HG03135 (cell line): ENCODE measurements at regions not wholly inside any gene's neighbourhood (a gene's known extent, or its start where the extent isn't known, plus 50 kb on each side); places are given as distances from the start of the nearest gene placed in this dataset.

Source experiments
- ATAC-seq: cut with Tn5 transposase; IDR thresholded peaks from one replicate; pipeline ENCODE4 v1.9.1; 2021; ENCODE audit warnings: mild to moderate bottlenecking, moderate library complexity; ENCODE audit not compliant: unreplicated experiment

DNA sequence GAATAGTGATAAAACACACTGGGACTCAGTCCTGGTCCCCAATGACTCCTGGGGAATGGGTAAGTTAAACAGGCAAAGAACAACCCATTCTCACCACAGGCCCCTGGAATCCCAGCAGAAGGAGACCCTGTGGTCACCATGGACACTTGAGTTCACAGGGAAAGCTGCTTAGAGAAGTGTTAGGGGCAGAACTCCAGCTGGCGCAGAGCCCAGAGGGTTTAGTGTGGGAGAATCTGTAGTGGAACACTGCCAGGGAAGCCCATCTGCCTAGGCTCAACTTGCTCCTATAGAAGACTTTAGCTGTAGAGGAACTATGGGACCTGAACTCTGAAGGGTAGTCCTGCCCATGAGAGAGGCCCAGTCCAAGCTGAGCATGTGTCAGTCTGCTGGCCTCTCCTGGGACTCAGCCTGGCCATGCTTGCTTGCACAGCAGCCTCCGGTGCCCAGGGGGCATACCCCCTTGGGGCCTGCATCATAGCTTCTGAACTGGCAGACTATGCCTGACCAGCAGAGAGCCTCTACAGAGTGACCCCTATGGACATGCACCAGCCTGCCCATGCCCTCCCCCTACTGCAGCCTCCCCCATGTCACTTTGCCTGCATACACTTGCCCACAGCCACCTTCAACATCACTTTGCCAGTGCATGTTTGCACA is 343.5 kb downstream of the IDS start:
- no peak for ATAC-seq

DNA sequence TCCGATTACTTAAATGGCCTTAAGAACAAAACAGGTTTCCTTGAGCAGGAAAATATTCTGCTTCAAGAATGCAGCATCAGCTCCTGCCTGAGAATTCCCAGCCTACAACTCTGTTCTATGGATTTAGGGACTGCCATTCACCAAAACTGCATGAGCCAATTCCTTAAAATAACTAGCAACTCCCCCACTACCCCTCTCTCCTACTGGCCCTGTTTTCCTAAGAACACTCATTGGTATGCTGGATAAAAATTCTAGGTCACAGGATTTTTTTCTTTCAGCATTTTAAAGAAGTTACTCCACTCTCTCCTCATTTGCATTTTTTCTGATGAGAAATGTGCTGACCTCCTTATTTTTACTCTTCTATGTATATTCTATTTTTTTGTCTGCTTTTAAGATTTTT is 347.1 kb downstream of the IDS start:
- ATAC-seq: no peak

DNA sequence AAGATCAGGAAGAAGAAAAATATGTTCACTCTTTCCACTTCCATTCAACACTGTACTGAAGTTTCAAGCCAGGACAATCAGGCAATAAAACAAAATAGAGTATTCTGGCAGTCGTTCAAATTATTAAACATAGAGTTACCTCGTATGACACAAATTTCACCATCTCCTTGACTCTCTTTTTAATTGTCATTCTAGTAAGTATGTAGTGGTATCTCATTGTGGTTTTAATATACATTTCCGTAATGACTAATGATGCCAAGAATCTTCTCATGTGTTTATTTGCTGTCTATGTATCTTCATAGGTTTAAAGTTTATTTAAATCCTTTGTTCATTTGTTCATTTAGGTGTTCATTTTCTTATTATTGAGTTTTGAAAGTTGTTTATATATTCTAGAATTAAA is 352.2 kb downstream of the IDS start:
- no peak for ATAC-seq

DNA sequence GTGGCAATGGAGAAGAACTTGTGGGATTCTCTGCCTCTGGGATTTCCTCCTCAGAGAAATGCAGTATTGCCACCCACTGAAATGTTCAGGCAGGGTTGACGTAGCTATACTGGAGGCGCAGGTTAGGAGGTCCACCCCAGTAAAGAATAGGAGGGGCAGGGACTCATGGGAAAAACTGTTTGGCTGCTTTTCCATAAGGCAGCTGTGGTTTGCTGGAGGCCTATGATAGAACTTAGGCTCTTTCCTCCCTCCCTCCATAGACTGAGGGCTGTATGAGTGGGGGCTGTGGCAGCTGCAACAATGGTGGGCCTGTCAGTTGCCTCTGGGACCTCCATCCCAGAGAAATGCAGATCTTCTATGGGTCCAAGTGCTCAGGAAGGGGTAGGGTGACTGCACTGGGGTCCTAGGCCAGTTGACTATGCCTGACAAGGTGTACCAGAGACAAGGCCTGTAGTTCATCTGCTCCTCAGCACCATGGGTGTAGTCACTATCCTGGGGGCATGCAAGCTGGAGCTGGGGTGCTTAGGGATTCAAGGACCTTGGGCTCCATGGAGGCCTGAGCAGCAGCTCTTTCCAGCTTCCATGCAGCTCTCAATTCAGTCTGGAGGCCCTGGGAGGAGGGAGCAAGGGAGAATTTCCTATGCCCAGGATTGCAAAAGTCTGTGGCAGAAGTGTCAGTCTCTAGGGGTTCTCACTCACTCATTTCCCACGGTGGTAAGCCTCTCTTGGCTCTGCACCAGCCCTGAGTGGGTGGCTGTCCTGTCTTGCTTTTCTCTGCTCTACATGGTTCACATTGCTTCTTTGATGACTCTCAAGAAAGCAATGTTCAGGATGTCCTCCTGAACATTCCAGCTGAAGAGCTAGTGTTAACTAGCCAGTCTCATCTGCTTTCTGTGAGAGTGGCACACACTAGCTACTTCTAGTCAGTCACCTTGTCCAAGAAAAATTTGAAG is 353.0 kb downstream of the IDS start:
- ATAC-seq: no peak

DNA sequence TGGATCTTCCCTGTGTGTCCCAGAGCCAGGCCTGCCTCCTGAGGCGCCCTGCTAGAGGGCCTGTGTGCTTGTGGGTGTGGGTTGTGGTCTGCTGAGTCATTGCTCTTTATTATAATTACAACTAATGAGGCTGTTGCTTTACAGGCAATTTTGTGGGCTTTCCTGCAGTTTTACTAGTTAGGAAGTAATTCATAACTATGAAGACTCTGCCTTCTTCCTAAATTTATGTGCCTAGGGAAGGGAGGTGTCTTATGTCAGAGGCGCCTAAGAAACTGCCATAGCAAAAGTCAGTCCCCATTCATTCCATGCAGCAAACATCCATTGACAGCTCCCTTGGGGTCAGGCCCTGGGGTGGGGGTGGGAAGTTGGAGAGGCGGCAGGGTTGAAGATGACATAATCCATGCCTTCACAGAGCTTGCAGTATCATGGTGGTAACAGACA is 359.2 kb downstream of the IDS start:
- no peak for ATAC-seq

DNA sequence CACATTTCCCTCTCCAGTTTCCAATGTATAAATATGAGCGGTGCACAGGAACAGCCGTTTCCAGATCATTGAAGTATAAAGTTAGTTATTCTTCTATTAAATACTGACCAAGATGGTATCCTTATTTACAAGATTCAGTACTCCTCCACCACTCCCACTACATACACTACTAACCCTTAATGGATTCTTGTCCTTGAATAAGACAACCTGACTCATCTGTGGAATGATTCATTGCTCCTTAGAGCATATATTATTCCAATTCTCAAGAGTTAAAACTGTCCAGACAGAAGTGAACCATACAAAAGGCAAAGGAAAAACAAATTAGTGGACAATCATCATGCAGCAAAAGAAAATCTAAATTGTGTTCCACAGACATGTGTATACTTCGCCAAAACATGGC is 373.3 kb downstream of the IDS start:
- no peak for ATAC-seq

DNA sequence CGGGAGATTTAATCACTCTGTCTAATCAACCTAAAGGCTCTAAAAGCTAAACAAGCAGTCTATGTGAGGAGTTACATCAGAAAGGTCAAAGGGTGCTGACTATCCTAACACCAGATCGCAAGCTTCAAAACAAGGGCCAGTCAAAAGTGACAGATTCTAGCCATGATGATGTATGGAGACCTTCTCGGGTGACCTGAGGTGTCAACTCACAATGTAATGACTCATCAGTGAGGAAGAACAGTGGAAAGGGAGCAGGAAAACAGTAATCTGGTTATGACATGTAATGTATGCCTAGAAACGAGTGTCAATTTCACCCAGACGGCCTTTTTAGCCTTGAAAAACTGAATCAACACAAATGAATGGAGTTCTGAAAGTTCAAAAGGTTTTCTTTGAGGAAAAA is 375.3 kb downstream of the IDS start:
- no peak for ATAC-seq

DNA sequence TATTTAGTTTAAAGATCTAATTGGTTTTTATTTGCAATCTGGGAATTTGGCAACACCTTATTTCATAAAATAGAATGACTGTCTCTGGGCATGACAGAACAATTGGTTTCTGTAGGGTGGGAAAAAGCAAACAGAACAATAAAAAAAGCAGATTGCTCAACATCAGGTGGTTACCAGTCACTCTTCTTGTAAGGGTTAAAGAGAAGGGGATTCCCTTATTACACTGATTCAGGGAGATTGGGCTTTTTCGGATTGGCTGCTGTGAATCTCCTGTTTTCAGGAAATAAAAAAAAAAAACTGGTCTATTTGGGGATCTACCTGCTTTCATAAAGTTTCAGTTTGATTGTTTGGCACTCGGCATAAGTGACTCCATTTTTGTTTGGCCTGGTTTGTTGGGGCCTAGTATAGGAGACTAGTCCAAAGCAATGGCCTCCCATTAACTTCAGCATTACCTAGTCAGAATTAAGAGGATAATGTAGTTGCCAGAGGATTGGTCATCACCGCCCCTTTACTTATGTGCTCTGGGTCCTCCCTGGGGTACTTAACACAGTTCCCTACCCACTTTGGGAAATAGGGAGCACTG is 380.5 kb downstream of the IDS start:
- no peak for ATAC-seq

DNA sequence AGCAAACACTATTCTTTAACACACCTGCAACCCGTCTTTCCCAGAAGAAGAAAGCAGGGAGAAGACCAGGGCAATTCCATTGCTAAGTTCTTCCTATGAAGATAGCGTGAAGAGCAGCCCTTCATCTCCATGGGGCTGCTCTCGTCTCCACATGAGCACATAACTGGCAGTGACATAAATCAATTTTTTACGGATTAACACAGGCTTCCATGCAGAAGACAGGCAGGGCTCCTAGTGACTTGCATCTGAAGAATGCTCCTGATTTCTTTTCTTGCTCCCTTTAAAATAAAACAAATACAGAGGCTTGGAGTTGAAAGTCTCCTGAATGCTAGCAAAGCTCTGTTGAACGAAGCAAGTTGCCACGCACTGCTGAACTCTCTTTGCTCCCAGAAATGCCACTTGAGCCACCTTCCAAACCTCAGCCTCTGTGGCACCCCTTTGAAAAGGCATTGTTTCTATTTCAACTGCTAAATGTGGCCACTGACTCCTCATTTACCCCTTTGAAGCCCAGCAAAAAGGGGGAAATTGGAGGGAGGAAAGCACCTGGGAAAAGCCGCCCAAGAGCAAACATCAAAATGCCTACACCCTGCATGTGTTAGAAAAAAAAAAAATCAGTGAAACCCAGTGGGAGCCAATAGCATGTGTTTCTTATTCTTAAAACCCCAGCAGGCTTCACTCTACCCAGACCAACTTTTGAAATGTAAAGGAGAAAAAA is 383.7 kb downstream of the IDS start:
- ATAC-seq: no peak

DNA sequence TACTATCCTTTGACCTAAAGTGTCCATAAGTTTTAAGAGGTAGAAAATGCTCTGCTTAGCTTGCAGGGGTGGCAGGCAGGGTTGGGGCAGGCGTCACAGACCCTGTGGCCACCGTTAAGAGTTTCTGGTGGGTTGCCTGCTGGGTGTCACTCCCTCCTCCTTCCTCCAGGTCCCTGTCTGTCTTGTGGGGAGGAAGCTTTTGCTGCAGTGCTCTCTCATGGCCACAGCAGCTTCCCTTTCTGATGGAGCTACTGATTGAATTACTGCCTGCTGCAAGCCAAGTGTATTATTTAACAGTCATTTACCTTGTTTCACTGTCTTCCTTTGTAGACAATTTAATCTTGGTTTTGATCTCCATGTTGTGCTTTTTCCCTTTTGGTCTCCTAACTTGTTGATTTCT is 384.6 kb downstream of the IDS start:
- ATAC-seq: no peak

DNA sequence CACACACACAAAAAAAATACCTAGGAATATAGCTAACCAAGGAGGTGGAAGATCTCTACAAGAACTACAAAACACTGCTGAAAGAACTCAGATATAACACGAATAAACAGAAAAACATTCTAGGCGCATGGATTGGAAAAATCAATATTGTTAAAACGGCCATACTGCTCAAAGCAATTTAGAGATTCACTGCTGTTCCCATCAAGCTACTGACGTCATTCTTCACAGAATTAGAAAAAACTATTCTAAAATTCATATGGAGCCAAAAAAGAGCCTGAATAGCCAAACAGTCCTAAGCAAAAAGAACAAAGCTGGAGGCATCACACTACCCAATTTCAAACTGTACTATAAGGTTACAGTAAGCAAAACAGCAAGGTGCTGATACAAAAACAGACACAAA is 390.2 kb downstream of the IDS start:
- no peak for ATAC-seq

DNA sequence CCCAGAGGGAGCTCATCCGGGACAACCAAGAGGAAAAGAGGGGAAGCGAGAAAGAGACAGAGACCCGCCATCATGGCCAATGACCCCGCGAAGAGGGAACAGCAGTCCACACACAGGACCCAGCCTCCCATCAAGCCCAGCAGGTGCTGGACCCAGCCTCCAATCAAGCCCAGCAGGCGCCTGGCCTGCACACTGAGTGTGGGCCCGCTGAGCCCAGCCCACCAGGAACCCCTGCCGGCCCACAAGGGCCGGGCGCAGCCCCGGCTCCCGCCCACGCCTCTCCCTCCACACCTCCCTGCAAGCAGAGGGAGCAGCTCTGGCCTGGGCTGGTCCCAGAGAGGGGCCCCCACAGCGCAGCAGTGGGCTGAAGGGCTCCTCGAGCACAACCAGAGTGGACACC is 391.1 kb downstream of the IDS start:
- ATAC-seq: no peak

DNA sequence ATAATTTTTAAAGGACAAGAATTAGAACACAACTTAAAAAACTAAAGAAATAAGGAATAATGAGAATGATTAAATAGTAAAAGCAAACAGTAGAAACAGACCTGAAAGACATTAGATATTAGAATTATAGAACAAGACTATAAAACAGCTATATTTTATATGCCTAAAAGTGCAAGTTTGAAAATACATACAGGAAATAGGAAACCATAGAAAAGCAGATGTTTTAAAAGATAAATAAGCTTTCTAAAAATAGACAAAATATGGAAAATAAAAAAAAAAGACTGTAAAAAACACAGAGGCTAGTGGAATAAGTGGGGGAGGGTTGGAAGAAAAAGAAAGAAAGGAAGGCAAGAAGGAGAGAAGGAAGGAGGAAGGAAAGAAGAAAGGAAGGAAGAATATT is 407.3 kb downstream of the IDS start:
- no peak for ATAC-seq

DNA sequence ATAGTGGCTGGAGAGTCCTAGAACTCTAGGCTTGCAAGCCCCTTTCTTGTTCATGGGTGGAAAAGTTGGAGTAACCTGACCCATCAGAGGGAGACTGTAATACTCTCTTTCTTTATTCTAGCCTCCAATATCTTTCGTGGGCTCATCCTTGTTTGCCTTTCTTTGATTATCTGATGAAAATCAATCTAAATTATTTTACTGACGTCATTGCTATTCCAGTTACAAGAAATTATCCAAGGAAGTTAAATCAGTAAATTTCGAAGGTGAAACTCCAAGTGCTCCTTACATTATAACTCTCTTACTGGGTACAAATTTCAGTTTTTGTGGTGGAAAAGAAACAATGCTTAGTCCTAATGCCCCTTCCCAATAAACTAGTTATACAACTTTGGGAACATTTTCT is 412.9 kb downstream of the IDS start:
- ATAC-seq: no peak

DNA sequence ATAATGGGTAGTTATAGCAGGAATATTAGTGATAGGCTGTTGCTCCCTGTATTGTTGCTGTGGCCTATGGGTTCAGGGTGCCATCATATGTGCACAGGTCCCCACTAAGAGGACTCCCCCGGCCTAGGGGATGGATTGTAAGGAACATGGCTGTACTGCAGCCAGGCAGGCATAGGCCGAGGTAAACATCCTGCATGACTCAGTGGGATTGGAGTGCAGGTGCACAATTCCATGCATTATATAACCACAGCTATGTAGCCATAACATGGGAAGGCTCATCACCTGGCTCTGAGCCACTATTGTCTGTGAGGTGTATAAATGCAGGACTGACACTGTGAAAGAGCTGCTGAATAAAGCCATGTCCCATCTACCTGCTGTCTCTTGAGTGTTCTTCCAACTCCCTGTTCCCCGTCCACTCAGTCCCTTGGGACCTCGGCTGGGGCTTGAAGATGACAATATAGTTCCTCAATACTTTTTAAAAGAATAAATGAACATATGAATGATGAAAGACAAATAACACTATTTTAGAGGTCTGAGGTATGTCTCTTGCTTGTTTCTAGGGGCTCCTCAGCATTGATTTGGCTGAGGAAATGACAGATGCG is 425.2 kb downstream of the IDS start:
- no peak for ATAC-seq

DNA sequence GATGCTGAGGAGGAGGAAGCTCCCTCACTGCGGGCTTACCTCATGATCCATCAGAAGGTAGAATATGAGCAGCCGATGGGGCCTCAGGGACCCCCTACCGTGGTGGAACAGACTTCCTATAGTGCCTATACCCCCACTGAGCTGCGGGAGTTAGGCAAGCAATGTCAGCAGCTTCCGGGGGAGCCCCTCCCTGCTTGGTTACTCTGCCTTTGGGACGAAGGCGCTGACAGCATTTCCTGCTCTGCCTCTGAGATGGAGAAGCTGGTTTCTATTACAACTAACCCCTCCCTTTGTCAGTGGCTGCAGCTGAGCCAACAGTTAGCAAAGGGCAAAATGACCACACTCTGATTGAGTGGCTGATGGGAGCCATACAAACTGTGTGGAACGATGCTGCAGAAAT is 430.7 kb downstream of the IDS start:
- ATAC-seq: no peak

DNA sequence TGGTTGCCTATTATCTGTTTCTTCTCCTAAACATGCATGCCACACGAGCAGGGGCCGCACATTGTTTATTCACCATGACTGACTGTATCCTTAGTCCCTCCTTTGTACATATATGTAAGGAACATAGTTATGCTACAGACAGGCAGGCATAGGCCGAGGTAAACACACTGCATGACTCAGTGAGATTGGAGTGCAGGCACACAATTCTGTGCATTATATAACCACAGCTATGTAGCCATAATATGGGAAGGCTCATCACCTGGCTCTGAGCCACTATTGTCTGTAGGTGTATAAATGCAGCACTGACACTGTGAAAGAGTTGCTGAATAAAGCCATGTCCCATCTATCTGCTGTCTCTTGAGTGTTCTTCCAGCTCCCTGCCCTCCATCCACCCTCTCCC is 431.6 kb downstream of the IDS start:
- ATAC-seq: no peak

DNA sequence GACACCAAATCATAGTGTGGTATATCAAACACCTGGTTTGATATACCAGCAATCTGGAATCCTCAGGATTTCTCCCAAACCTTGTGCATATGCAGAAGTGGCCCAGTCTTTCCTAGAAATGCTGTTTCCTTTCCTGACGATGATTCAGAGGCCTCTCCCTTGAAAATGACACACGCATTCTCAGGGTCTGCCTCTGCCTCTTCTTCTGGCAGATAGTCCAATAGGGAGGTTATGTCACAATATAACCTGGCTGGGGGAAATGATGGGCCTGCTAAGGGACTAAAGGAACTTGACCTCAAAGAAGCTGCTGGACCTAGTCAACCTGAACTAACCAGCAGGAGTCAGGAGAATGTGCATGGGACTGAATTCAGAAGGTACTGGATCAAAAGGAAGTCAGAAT is 435.2 kb downstream of the IDS start:
- ATAC-seq: no peak

DNA sequence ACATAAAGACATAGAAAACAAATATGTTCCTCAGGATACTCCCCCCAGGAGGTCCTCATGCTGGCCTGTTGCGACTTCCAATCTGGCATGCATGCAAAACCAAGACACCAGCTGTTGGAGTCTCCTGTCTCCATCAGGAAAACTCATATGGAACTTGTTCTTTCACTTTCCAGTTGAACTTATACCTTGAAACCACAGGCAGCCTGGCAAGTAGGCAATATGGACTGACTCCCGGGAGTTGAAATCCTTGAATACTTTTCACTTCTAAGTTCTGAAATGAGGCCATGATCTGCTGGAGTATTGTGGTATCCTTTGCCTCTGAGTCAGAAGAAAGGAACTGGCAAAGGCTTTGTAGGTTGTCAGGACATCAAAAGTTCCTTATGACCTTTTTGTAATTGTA is 444.2 kb downstream of the IDS start:
- ATAC-seq: no peak
